ENCODE measurements at regions not wholly inside any gene's neighbourhood (a gene's known extent, or its start where the extent isn't known, plus 50 kb on each side); places are given as distances from the start of the nearest gene placed in this dataset.

GRCh38 chr12:113622410-113622809 lies 150.7 kb upstream of the LHX5 start (continued):
- TF ChIP-seq ZNF639 (tag by site-specific recombination; IDR thresholded peaks at IDR 0.05) (no peak), ZNF366 (tag by site-specific recombination; conservative IDR thresholded peaks at IDR 0.05) (no peak)

- H3K9me3 ChIP-seq (ENCODE audit: control insufficient read depth, insufficient read depth, low read depth, low read length): no peaks in the 10 kb centered on the region
- H3K27ac ChIP-seq (ENCODE audit: extremely low read depth, low read depth, low read length): no peak overlapping the region
- no peaks in the 10 kb centered on the region for H3K36me3 ChIP-seq (ENCODE audit: control insufficient read depth in 2 of 2, insufficient read depth in 1 of 2, low read length in 2 of 2)
- TF ChIP-seq ZNF239 (tag by site-specific recombination; IDR thresholded peaks at IDR 0.05) (no peak), ZNF692 (tag by site-specific recombination; IDR thresholded peaks at IDR 0.05) (no peak), PBX3 (CRISPR knock-in tag; IDR thresholded peaks at IDR 0.05) (no peak)
- ChIA-PET POLR2A (no interaction called here), CTCF (interaction anchor here (0.6 to 1.1 kb wide), 2 partner anchors 44 to 888 kb away, joined by 3 read pairs; no protein-coding TSS in a partner anchor)
- H3K4me3 ChIP-seq (ENCODE audit: low read depth, low read length): no peak overlapping the region
- H3K4me1 ChIP-seq (ENCODE audit: control insufficient read depth, insufficient read depth, low read length): no peaks in the 10 kb centered on the region
Measured at GRCh38 chr12:113620437-113620976, 148.8 kb upstream of the LHX5 start.

GRCh38 chr12:113619202-113619601 lies 147.5 kb upstream of the LHX5 start:
- Histone ChIP-seq H3K4me3 (ENCODE audit: low read depth, low read length) (no peak overlapping the region), H3K4me1 (ENCODE audit: control insufficient read depth, insufficient read depth, low read length) (no peaks in the 10 kb centered on the region), H3K9me3 (ENCODE audit: control insufficient read depth, insufficient read depth, low read depth, low read length) (no peaks in the 10 kb centered on the region), H3K27ac (ENCODE audit: extremely low read depth, low read depth, low read length) (no peak overlapping the region), H3K36me3 (ENCODE audit: control insufficient read depth in 2 of 2, insufficient read depth in 1 of 2, low read length in 2 of 2) (no peaks in the 10 kb centered on the region)
- TF ChIP-seq REST (tag by site-specific recombination; IDR thresholded peaks at IDR 0.05): no peak
- no peak for TF ChIP-seq ZBTB10 (tag by site-specific recombination; IDR thresholded peaks at IDR 0.05)
- TF ChIP-seq ZNF155 (tag by site-specific recombination; IDR thresholded peaks at IDR 0.05): no peak
- TF ChIP-seq PBX3 (CRISPR knock-in tag; IDR thresholded peaks at IDR 0.05): no peak
- TF ChIP-seq ZNF274 (IDR thresholded peaks at IDR 0.05; ENCODE audit: low read length): no peak
- no peak for TF ChIP-seq ZNF274 (tag by site-specific recombination; IDR thresholded peaks at IDR 0.05; ENCODE audit: borderline replicate concordance)
- no peak for TF ChIP-seq ZNF174 (tag by site-specific recombination; IDR thresholded peaks at IDR 0.05)
- no peak for TF ChIP-seq GLI4 (tag by site-specific recombination; IDR thresholded peaks at IDR 0.05)
- no peak for TF ChIP-seq GLIS1 (tag by site-specific recombination; IDR thresholded peaks at IDR 0.05)
- no peak for TF ChIP-seq PRDM1 (tag by site-specific recombination; IDR thresholded peaks at IDR 0.05)
- CTCF ChIA-PET: no interaction called here
- POLR2A ChIA-PET: no interaction called here

All from HEK293 (cell line).